ENCODE measurements at regions not wholly inside any gene's neighbourhood (a gene's known extent, or its start where the extent isn't known, plus 50 kb on each side); places are given as distances from the start of the nearest gene placed in this dataset.

- TF ChIP-seq, protein P1, sequence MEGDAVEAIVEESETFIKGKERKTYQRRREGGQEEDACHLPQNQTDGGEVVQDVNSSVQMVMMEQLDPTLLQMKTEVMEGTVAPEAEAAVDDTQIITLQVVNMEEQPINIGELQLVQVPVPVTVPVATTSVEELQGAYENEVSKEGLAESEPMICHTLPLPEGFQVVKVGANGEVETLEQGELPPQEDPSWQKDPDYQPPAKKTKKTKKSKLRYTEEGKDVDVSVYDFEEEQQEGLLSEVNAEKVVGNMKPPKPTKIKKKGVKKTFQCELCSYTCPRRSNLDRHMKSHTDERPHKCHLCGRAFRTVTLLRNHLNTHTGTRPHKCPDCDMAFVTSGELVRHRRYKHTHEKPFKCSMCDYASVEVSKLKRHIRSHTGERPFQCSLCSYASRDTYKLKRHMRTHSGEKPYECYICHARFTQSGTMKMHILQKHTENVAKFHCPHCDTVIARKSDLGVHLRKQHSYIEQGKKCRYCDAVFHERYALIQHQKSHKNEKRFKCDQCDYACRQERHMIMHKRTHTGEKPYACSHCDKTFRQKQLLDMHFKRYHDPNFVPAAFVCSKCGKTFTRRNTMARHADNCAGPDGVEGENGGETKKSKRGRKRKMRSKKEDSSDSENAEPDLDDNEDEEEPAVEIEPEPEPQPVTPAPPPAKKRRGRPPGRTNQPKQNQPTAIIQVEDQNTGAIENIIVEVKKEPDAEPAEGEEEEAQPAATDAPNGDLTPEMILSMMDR (IDR thresholded peaks at IDR 0.05), result no peak
- TF ChIP-seq POLR2A (IDR thresholded peaks at IDR 0.05), result no peak
Measured at GRCh38 chr5:68074633-68075032, 140.9 kb upstream of the PIK3R1 start.

Measured in uterus (tissue), 2 donors.